NCI-H1694 (cell line): ENCODE measurements at regions not wholly inside any gene's neighbourhood (a gene's known extent, or its start where the extent isn't known, plus 50 kb on each side); places are given as distances from the start of the nearest gene placed in this dataset.
"Not testable (repeated sequence)": the region's sequence is repeated elsewhere in the genome, so short reads cannot be mapped to it uniquely, and the experiment has no call there.

ENCODE experiments used
- DNase-seq: peaks from one replicate; lab custom pipeline; 2025; lab: John Stamatoyannopoulos, UW

DNA sequence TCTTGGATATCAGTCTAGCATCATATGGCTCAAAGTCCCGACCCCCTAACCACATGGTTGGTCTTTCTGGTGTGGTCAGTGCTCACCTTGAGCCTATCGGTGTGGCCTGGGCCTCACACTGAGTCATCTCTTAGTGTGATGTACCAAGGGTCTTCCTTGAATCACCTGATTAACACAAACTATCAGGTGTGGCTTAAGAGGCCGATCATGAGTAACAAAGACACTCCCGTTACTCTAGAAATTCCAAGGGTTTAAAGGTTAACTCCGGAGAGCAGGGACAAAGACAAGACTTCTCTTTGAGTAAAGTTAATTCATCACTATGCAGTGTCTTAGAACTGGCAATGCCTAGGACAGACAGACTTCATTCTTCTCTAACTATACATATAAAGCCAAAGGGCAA lies 52.3 kb upstream of the ARMC3 start:
- DNase-seq, result no peak

DNA sequence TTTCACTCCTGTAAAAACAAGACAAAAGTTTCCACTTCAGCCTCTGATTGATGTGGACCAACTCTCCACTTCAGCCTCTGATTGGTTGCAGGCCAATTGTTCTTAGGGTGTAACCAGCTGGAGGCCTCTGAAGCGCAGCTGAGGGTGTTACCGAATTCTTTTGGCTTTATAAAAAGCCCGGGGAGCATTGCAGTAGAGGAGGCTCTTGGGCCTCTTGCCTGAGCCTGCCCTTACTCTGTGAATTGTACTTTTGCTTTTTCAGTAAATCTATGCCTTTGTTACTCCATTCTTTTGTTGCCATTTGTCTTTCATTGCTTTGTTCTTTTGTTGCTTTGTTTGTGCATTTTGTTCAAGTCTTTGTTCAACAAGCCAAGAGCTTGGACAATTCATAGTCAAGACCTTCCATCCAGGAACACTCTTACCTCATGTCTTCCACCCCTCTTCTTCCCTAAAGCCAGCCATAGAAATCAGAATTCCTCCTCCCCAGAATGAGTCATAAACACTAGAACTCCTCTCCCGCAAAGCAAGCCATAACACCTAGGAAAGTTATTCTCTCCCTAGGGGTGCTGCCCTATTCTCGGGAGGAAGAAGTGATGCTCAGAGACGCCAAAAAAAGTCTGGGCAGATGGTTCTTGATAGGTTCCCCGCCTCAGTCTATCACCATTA lies 53.5 kb upstream of the ARMC3 start:
- DNase-seq, result no peak

DNA sequence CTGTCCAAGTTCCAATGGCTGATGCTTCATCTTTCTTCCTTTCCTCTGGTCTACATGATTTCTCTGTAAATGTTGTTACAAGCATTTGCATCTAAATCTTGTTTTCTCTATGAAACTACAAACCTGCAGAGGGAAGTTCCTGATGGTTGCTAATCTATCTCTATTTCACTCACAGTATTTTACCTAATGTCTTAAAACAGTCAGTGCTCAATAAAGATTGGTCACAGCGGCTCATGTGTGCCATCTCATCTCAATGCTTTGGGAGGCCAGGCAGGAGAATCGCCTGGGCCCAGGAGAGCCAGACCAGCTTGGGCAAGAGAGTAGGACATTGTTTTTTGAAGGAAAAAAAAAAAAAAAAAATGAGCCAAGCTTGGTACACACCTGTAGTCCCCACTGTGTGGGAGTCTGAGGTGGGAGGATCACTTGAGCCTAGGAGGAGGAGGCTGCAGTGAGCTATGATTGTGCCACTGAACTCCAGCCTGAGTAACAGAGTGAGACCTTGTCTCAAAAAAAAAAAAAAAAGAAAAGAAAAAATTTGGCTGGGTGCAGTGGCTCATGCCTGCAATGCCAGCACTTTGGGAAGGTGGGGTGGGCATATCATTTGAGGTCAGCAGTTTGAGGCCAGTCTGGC lies 71.3 kb upstream of the ARMC3 start:
- DNase-seq, result no peak

- no peak for DNase-seq
Observed at GRCh38 chr10:22854935-22855421, 72.9 kb upstream of the ARMC3 start.

GRCh38 chr10:22853906-22854447 lies 73.9 kb upstream of the ARMC3 start:
- no peak for DNase-seq

DNA sequence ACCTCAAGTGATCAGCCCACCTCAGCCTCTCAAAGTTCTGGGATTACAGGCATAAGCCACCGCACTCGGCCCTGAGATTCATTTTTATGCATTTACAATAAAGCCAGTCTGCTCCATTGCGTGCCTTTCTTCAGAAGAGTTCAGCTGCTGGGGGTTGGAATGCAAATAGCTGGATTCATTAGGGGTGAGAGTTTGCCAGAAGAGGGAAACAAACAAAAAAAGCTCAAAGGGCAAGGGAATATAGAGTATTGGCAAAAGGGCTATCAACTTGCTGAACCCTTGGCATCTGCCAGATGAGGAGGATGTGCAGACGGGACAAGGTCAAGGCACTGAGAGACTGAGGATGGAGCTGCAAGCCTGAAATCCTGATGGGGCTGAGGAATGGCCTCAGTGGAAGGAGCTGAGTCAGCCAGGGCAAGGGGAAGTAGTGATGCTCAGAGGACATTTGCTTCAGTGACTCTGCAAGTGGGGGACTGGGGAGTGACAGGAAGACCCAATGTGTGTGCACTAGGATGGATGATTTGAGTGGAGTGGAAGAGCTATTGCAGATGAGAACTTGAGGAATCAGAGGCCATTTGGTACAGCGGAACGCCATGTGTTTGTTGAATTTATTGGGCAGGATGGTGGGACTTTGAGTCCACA lies 75.0 kb upstream of the ARMC3 start:
- DNase-seq, result no peak

DNA sequence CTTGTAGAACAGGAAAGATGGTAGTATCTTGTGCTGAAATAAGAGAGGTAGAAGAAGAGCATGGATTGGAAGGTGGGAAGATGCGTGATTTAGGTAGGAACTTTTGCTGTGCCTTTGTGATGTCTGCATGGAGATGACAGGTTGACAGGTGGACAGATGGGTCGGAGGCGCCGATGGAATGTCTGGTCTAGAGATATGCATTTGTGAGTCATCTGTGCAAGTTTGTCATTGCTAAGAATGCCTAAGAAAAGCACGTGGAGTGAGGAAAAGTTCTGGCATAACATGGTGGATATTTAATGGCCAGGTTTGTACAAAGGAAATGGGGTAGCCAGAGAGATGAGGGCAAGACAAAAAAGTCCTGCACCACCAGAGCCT lies 76.0 kb upstream of the ARMC3 start:
- DNase-seq, result no peak

GRCh38 chr10:22850541-22850940 lies 77.3 kb upstream of the ARMC3 start:
- no peak for DNase-seq

GRCh38 chr10:22849077-22849805 lies 78.6 kb upstream of the ARMC3 start:
- DNase-seq, result no peak

- DNase-seq, result no peak
Observed at GRCh38 chr10:22848509-22848908, 79.3 kb upstream of the ARMC3 start.

DNA sequence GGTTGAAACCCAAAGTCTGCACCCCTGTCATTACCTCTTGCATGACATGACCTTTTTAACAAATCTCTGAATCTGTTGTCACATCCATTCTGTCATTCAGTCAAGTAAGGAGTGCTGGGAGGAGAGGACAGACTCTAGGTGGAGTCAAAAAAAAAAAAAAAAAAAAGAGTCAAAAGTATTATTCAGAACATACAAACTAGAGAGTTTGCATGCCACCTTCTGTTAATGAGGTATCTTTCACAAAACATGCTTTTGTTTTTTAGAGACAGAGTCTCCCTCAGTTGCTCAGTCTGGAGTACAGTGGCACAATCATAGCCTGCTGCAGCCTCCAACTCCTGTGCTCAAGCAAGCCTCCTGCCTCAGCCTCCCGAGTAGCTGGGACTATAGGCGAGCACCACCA lies 81.6 kb upstream of the ARMC3 start:
- no peak for DNase-seq

DNA sequence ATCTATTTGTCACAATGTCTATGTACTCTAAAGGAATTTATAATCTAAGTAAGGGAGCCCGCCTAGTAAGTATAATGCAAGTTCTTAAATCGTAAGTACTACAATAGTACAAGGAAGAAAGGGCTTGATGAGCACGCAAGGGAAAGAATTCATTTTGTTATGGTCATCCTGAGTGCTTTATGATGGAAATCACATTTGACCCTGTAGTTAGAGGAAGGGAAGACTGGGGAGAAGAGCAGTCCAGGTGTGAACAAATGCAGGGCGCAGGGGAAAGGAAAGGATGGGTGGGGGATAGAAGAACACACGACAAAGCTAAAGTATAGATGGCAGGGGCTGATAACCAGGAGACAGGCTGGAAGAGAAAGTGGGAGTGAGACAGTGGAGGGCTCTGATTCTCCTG lies 88.2 kb upstream of the ARMC3 start:
- DNase-seq, result no peak

- no peak for DNase-seq
Observed at GRCh38 chr10:22837771-22838170, 90.1 kb upstream of the ARMC3 start.

DNA sequence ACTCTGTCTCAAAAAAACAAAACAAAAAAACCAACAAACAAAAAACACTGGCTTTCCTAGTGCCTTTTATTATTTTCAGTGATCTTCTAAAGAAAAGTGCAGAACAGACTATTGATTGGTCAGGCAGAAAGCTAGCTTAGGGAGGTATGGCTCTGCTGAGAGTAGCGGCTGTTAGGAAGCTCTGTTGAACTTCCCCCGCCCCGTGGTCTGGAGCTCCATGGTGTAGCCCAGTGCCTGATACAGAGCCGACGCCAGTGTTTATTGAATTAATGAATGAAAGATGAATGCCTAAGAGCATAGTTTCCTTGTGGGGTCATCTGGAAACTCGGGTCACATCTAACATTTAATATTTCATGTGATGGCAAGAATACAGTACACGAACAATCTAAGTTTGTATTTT lies 90.5 kb upstream of the ARMC3 start:
- DNase-seq, result no peak

DNA sequence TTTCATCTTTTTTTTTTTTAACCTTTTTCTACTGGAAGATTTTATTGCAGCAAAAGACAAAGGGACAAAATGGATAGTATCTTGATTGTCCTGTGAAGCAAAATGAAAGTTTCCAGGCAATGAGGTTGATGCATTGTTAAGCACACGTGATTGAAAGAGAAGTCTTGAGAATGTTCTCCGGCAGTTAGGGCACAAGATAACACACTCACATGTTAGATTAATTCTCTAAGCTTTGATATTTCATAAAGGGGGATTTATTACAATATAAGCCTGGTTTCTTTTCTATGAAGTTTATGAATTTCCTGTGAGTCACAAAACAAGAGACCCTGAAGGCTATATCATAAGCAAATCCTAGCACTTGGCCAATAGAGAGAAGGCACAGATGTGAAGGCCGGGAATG lies 93.4 kb upstream of the ARMC3 start:
- no peak for DNase-seq

DNA sequence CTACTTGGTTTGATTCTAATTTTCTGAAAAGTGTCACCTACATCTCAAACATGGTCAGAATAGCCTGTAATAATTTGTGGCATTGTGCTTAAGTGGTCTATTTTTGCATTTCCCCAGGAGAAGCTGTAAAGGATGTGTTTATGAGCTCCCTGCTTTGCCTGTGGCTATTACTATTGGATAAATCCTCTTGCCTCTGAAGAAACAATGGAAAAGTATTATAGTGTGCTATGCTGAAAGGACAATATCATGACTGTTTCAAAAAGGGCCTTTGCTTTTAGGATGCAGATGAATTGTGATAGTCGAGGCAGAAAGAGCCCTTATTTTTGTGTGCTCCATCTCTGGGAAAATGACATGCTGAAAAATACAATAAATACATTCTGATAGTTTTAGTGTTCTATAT lies 94.1 kb upstream of the ARMC3 start:
- no peak for DNase-seq

- DNase-seq, result no peak
Observed at GRCh38 chr10:22833353-22833752, 94.5 kb upstream of the ARMC3 start.

GRCh38 chr10:22832851-22833250 lies 95.0 kb upstream of the ARMC3 start:
- no peak for DNase-seq

- DNase-seq, result no peak
Observed at GRCh38 chr10:22832066-22832602, 95.7 kb upstream of the ARMC3 start.

GRCh38 chr10:22831586-22831985 lies 96.3 kb upstream of the ARMC3 start:
- DNase-seq, result no peak

GRCh38 chr10:22828712-22829111 lies 99.1 kb upstream of the ARMC3 start:
- not testable (repeated sequence) for DNase-seq

GRCh38 chr10:22825841-22826240 lies 102.0 kb upstream of the ARMC3 start:
- no peak for DNase-seq
